ENCODE measurements at regions not wholly inside any gene's neighbourhood (a gene's known extent, or its start where the extent isn't known, plus 50 kb on each side); places are given as distances from the start of the nearest gene placed in this dataset.

GRCh38 chr4:14035076-14035475, 407.6 kb upstream of the BOD1L1 start:
- DNase-seq (ENCODE audit: low read depth in 2 of 2) = no peak

- no peak for DNase-seq (ENCODE audit: low read depth in 2 of 2)
Observed at GRCh38 chr4:14043203-14043602, 415.7 kb upstream of the BOD1L1 start.

- DNase-seq (ENCODE audit: low read depth in 2 of 2) = no peak
Observed at GRCh38 chr4:14046642-14047041, 419.1 kb upstream of the BOD1L1 start.

GRCh38 chr4:14047840-14048239, 420.3 kb upstream of the BOD1L1 start:
- no peak for DNase-seq (ENCODE audit: low read depth in 2 of 2)

GRCh38 chr4:14049946-14050345, 422.4 kb upstream of the BOD1L1 start:
- DNase-seq (ENCODE audit: low read depth in 2 of 2) = no peak

GRCh38 chr4:14053291-14053690, 425.8 kb upstream of the BOD1L1 start:
- DNase-seq (ENCODE audit: low read depth in 2 of 2) = no peak

- no peak for DNase-seq (ENCODE audit: low read depth in 2 of 2)
Observed at GRCh38 chr4:14054391-14054790, 426.9 kb upstream of the BOD1L1 start.

- DNase-seq (ENCODE audit: low read depth in 2 of 2) = no peak
Observed at GRCh38 chr4:14059006-14059405, 431.5 kb upstream of the BOD1L1 start.

GRCh38 chr4:14064984-14065383, 437.5 kb upstream of the BOD1L1 start:
- no peak for DNase-seq (ENCODE audit: low read depth in 2 of 2)

GRCh38 chr4:14065406-14065805, 437.9 kb upstream of the BOD1L1 start:
- DNase-seq (ENCODE audit: low read depth in 2 of 2) = no peak

- DNase-seq (ENCODE audit: low read depth in 2 of 2) = no peak
Observed at GRCh38 chr4:14066979-14067378, 439.5 kb upstream of the BOD1L1 start.

- DNase-seq (ENCODE audit: low read depth in 2 of 2) = no peak
Observed at GRCh38 chr4:14069886-14070285, 442.4 kb upstream of the BOD1L1 start.

- DNase-seq (ENCODE audit: low read depth in 2 of 2) = no peak
Observed at GRCh38 chr4:14070289-14070880, 442.9 kb upstream of the BOD1L1 start.

- no peak for DNase-seq (ENCODE audit: low read depth in 2 of 2)
Observed at GRCh38 chr4:14072506-14072905, 445.0 kb upstream of the BOD1L1 start.

GRCh38 chr4:14076776-14077175, 449.3 kb upstream of the BOD1L1 start:
- no peak for DNase-seq (ENCODE audit: low read depth in 2 of 2)

GRCh38 chr4:14078326-14078725, 450.8 kb upstream of the BOD1L1 start:
- DNase-seq (ENCODE audit: low read depth in 2 of 2) = no peak

GRCh38 chr4:14079601-14080000, 452.1 kb upstream of the BOD1L1 start:
- no peak for DNase-seq (ENCODE audit: low read depth in 2 of 2)

GRCh38 chr4:14083150-14083549, 455.6 kb upstream of the BOD1L1 start:
- no peak for DNase-seq (ENCODE audit: low read depth in 2 of 2)

GRCh38 chr4:14084598-14084997, 457.1 kb upstream of the BOD1L1 start:
- no peak for DNase-seq (ENCODE audit: low read depth in 2 of 2)

GRCh38 chr4:14087459-14087858, 459.9 kb upstream of the BOD1L1 start:
- no peak for DNase-seq (ENCODE audit: low read depth in 2 of 2)

GRCh38 chr4:14087921-14088320, 460.4 kb upstream of the BOD1L1 start:
- DNase-seq (ENCODE audit: low read depth in 2 of 2) = no peak

GRCh38 chr4:14091531-14091930, 464.0 kb upstream of the BOD1L1 start:
- DNase-seq (ENCODE audit: low read depth in 2 of 2) = no peak

- no peak for DNase-seq (ENCODE audit: low read depth in 2 of 2)
Observed at GRCh38 chr4:14091966-14092365, 464.4 kb upstream of the BOD1L1 start.

- no peak for DNase-seq (ENCODE audit: low read depth in 2 of 2)
Observed at GRCh38 chr4:14092741-14093140, 465.2 kb upstream of the BOD1L1 start.

Measured in stimulated activated CD4-positive, alpha-beta T cell treated with anti-CD3 and anti-CD28 coated beads, Interleukin-4, amount 100 ng/mL, for 48 hours (primary cell).